B cell (primary cell): ENCODE measurements at regions not wholly inside any gene's neighbourhood (a gene's known extent, or its start where the extent isn't known, plus 50 kb on each side); places are given as distances from the start of the nearest gene placed in this dataset.

Experiments used
- ATAC-seq: fragments of 200-7000 bp; cut with Tn5 transposase; one replicate; pipeline ENCODE4 v1.10.0; 2021; ENCODE audit warnings: low read depth, mild to moderate bottlenecking, moderate number of reproducible peaks, moderate library complexity
- CTCF ChIA-PET: fragments of 350-600 bp; sonication (Branson Sonifier 250); formaldehyde crosslinking; loops from one replicate; lab custom pipeline; 2021; ENCODE audit warnings: antibody characterized with exemption, inconsistent platforms; lab: Charles Lee
- POLR2A ChIA-PET: fragments of 350-600 bp; sonication (Branson Sonifier 250); formaldehyde crosslinking; loops from one replicate; lab custom pipeline; 2021; ENCODE audit warnings: antibody characterized with exemption; lab: Charles Lee
- DNase-seq: peaks from one replicate; pipeline ENCODE4 v3.0.0; 2013
- H2AFZ ChIP-seq: 2 replicates; pipeline ENCODE4 v1.6.1; 2012; ENCODE audit warnings: mild to moderate bottlenecking, low read depth, low read length; ENCODE audit not compliant: insufficient read depth, poor library complexity, severe bottlenecking
- H3K27ac ChIP-seq, 2 donors: 1 replicate in 1 of 2; 2 replicates in 1 of 2; pipeline ENCODE4 v1.5.1; 2012 to 2013; ENCODE audit warnings: low read length in 2 of 2, mild to moderate bottlenecking in 2 of 2, moderate library complexity in 1 of 2
- H3K27me3 ChIP-seq, 4 experiments: fragments of 200-600 bp in 1 of 4; sonication (generic) in 1 of 4; replicated peaks in 1 of 4; 1 replicate in 2 of 4; 2 replicates in 2 of 4; pipeline versions ENCODE4 v1.6.1 to v1.7.0; 2013 to 2016; ENCODE audit warnings: low read length in 3 of 4, mild to moderate bottlenecking in 2 of 4, mixed read lengths in 1 of 4, moderate library complexity in 1 of 4; ENCODE audit not compliant: insufficient read depth in 4 of 4, control insufficient read depth in 3 of 4; ENCODE audit errors: control extremely low read depth in 1 of 4
- H3K36me3 ChIP-seq, 2 experiments: replicated peaks in 1 of 2; 1 replicate in 1 of 2; 2 replicates in 1 of 2; pipeline versions ENCODE4 v1.6.1 to v1.7.1; 2013; ENCODE audit warnings: low read length in 1 of 2; ENCODE audit not compliant: insufficient read depth in 2 of 2, control insufficient read depth in 1 of 2; ENCODE audit errors: control extremely low read depth in 1 of 2, extremely low read depth in 1 of 2
- H3K4me1 ChIP-seq, 2 donors: fragments of 200-600 bp in 1 of 2; sonication (generic) in 1 of 2; 1 replicate in 1 of 2; 2 replicates in 1 of 2; pipeline versions ENCODE4 v1.5.1 to v1.6.1; 2013 to 2017; ENCODE audit warnings: low read length in 2 of 2; ENCODE audit not compliant: control insufficient read depth in 2 of 2, insufficient read depth in 2 of 2
- H3K4me2 ChIP-seq: replicated peaks from 2 replicates; pipeline ENCODE3; 2012; ENCODE audit warnings: mild to moderate bottlenecking, low read depth, low read length; ENCODE audit not compliant: poor library complexity, severe bottlenecking
- H3K4me3 ChIP-seq, 5 experiments: fragments of 200-600 bp in 1 of 5; sonication (generic) in 1 of 5; 1 replicate in 3 of 5; 2 replicates in 2 of 5; pipeline versions ENCODE4 v1.5.1 to v1.7.0; 2011 to 2016; ENCODE audit warnings: low read length in 4 of 5, mild to moderate bottlenecking in 4 of 5, low read depth in 2 of 5, control low read depth in 1 of 5, moderate library complexity in 1 of 5; ENCODE audit not compliant: insufficient read depth in 1 of 5; ENCODE audit errors: control extremely low read depth in 1 of 5, extremely low read depth in 1 of 5
- H3K79me2 ChIP-seq: fragments of 200-600 bp; sonication (generic); one replicate; pipeline ENCODE4 v1.6.0; 2016; ENCODE audit warnings: low read length; ENCODE audit not compliant: control insufficient read depth, insufficient read depth
- H3K9ac ChIP-seq: fragments of 200-600 bp; sonication (generic); 2 replicates; pipeline ENCODE4 v1.6.1; 2017; ENCODE audit warnings: mild to moderate bottlenecking, low read length, moderate library complexity
- H3K9me3 ChIP-seq, 3 donors: one replicate each; pipeline versions ENCODE4 v1.6.1 to v1.7.1; 2013; ENCODE audit warnings: low read length in 2 of 3; ENCODE audit not compliant: control insufficient read depth in 2 of 3, insufficient read depth in 1 of 3; ENCODE audit errors: control extremely low read depth in 1 of 3
- H4K20me1 ChIP-seq: 2 replicates; pipeline ENCODE4 v1.6.0; 2012; ENCODE audit warnings: mild to moderate bottlenecking, low read length; ENCODE audit not compliant: insufficient read depth, control insufficient read depth, poor library complexity, severe bottlenecking
- H3K27ac Mint-ChIP-seq: one replicate; pipeline ENCODE4 v1.8.0; 2021; ENCODE audit warnings: mixed read lengths
- H3K27me3 Mint-ChIP-seq: one replicate; pipeline ENCODE4 v1.8.0; 2021; ENCODE audit warnings: mixed read lengths
- H3K4me1 Mint-ChIP-seq: one replicate; pipeline ENCODE4 v1.8.0; 2021; ENCODE audit warnings: mixed read lengths
- H3K4me3 Mint-ChIP-seq: one replicate; pipeline ENCODE4 v1.8.0; 2021; ENCODE audit warnings: mixed read lengths
- H3K9me3 Mint-ChIP-seq: one replicate; pipeline ENCODE4 v1.8.0; 2022; ENCODE audit warnings: mixed read lengths; ENCODE audit not compliant: insufficient read depth
- EZH2 ChIP-seq: IDR thresholded peaks from 2 replicates; pipeline ENCODE4 v1.6.1; 2012; ENCODE audit warnings: borderline replicate concordance, low read depth, mild to moderate bottlenecking, moderate library complexity, low read length; ENCODE audit not compliant: insufficient read depth, poor library complexity, severe bottlenecking
- WGBS: methylation state at CpG from one replicate; pipeline ENCODE4 v1.1.5; 2013; ENCODE audit warnings: missing lambda C conversion rate; ENCODE audit not compliant: insufficient coverage; 5-methylcytosine and 5-hydroxymethylcytosine counted together
- intact Hi-C: fragments of 100-400 bp; cut with micrococcal nuclease; formaldehyde crosslinking; loops from one replicate; pipeline ENCODE4 v1.10.0; 2022
- TF ChIP-seq, protein P1 (sequence below): fragments of 200-600 bp; IDR thresholded peaks from one replicate; pipeline ENCODE4 v1.8.0; 2022; ENCODE audit warnings: antibody characterized with exemption, mild to moderate bottlenecking

DNA sequence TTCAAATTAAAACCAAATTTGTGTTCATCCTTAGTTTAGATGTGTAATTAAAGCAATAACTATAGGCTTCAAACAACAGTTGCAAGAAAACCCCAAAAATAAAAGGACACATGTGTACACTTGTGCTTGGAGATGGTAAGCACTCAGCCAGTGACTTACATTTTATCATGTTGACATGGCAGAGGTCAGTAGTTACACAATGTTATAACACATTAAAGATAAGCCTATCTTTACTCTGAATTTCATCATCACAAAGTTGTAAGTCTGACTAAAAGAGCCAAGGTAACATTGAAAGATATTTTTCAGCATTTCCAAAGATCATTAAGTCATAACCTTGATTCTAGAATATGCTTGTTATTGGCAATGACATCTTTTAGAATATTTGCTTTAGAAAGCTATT, 98.5 kb upstream of the PNPLA4 start:
- Histone ChIP-seq H3K4me1 (no peaks in the 10 kb centered on the region), H3K4me3 (no peak overlapping the region), H4K20me1 (no peaks in the 10 kb centered on the region), H3K27ac (no peak overlapping the region), H2AFZ (no peak overlapping the region), H3K9me3 (no peaks in the 10 kb centered on the region), H3K27me3 (no peaks in the 10 kb centered on the region), H3K36me3 (no peaks in the 10 kb centered on the region), H3K9ac (no peak overlapping the region), H3K4me2 (no peak overlapping the region), H3K79me2 (no peaks in the 10 kb centered on the region)
- ChIA-PET CTCF (no interaction called here), POLR2A (no interaction called here)
- H3K4me1 Mint-ChIP-seq = no peaks in the 10 kb centered on the region
- no peaks in the 10 kb centered on the region for H3K27me3 Mint-ChIP-seq
- intact Hi-C loops = no loop called here
- H3K27ac Mint-ChIP-seq = no peak overlapping the region
- H3K9me3 Mint-ChIP-seq = no peaks in the 10 kb centered on the region
- no peak overlapping the region for H3K4me3 Mint-ChIP-seq
- ATAC-seq (no peak), DNase-seq (no peak)
- TF ChIP-seq, protein P1, sequence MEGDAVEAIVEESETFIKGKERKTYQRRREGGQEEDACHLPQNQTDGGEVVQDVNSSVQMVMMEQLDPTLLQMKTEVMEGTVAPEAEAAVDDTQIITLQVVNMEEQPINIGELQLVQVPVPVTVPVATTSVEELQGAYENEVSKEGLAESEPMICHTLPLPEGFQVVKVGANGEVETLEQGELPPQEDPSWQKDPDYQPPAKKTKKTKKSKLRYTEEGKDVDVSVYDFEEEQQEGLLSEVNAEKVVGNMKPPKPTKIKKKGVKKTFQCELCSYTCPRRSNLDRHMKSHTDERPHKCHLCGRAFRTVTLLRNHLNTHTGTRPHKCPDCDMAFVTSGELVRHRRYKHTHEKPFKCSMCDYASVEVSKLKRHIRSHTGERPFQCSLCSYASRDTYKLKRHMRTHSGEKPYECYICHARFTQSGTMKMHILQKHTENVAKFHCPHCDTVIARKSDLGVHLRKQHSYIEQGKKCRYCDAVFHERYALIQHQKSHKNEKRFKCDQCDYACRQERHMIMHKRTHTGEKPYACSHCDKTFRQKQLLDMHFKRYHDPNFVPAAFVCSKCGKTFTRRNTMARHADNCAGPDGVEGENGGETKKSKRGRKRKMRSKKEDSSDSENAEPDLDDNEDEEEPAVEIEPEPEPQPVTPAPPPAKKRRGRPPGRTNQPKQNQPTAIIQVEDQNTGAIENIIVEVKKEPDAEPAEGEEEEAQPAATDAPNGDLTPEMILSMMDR = no peak

DNA sequence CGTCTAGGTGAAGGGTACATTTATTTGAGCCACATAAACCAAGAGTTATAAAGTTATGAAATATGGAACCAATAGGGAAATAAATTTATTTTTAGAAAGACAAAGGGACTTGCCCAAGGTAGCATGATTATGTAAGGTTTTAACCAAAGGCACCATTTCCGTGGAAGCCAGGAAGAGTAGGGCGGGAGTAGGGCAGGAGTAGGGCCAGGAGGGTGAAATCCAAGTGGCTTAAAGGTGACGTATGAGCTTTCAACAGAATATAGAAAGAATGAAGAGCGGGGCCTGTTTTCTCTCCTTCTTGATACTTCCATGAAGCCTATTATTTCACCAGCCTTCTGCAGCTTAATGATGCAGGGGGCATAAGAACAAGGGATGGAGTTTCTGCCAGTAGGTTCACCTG, 91.7 kb upstream of the PNPLA4 start:
- no peaks in the 10 kb centered on the region for H3K4me1 ChIP-seq
- DNase-seq = no peak
- no peak for TF ChIP-seq EZH2
- no peak overlapping the region for H3K27ac ChIP-seq
- H3K27me3 ChIP-seq = no peaks in the 10 kb centered on the region
- H3K4me2 ChIP-seq = no peak overlapping the region
- no peaks in the 10 kb centered on the region for H3K9me3 ChIP-seq
- no peaks in the 10 kb centered on the region for H3K4me1 Mint-ChIP-seq
- CTCF ChIA-PET = no interaction called here
- H3K4me3 Mint-ChIP-seq = no peak overlapping the region
- H3K4me3 ChIP-seq = no peak overlapping the region
- H2AFZ ChIP-seq = no peak overlapping the region
- no peak overlapping the region for H3K9ac ChIP-seq
- no peaks in the 10 kb centered on the region for H3K27me3 Mint-ChIP-seq
- H3K79me2 ChIP-seq = no peaks in the 10 kb centered on the region
- WGBS = no CpG with 5 or more reads among the region's 5 CpGs
- H3K27ac Mint-ChIP-seq = no peak overlapping the region
- no peaks in the 10 kb centered on the region for H3K36me3 ChIP-seq
- no peaks in the 10 kb centered on the region for H4K20me1 ChIP-seq
- intact Hi-C loops = no loop called here
- no peaks in the 10 kb centered on the region for H3K9me3 Mint-ChIP-seq
- POLR2A ChIA-PET = no interaction called here
- no peak for ATAC-seq
